ENCODE measurements at regions not wholly inside any gene's neighbourhood (a gene's known extent, or its start where the extent isn't known, plus 50 kb on each side); places are given as distances from the start of the nearest gene placed in this dataset.

GRCh38 chr10:8356283-8356682 lies 301.8 kb downstream of the GATA3 start:
- no peak overlapping the region for H3K27ac ChIP-seq (replicated peaks; ENCODE audit: low read length)
- H3K36me3 ChIP-seq (replicated peaks in 1 of 2; ENCODE audit: control insufficient read depth in 2 of 2, insufficient read depth in 2 of 2, low read length in 2 of 2), result no peaks in the 10 kb centered on the region
- no peak overlapping the region for H2BK15ac ChIP-seq (ENCODE audit: low read length)
- H4K91ac ChIP-seq (ENCODE audit: low read depth, low read length, poor library complexity), result no peak overlapping the region
- DNase-seq (ENCODE audit: low spot score), result no peak
- H3K4ac ChIP-seq (ENCODE audit: low read length), result no peak overlapping the region
- H3K14ac ChIP-seq (ENCODE audit: low read length), result no peak overlapping the region
- H4K8ac ChIP-seq (ENCODE audit: low read depth, low read length), result no peak overlapping the region
- no peaks in the 10 kb centered on the region for H3K27me3 ChIP-seq (ENCODE audit: control insufficient read depth in 3 of 3, insufficient read depth in 3 of 3, low read depth in 1 of 3, low read length in 3 of 3)
- no peak overlapping the region for H3K9ac ChIP-seq (ENCODE audit: low read depth, low read length, poor library complexity)
- H2BK120ac ChIP-seq (ENCODE audit: low read depth, low read length), result no peak overlapping the region
- no peak overlapping the region for H2AFZ ChIP-seq (ENCODE audit: low read length)
- H3K4me1 ChIP-seq (ENCODE audit: control insufficient read depth in 2 of 2, insufficient read depth in 1 of 2, low read depth in 1 of 2, low read length in 2 of 2), result peaks cover 0 to 10% of the 10 kb centered on the region in 2 donors
- 91 to 100% methylated on average over 1 of the region's 2 CpGs for WGBS, 2 donors (ENCODE audit: extremely low coverage in 2 of 2, insufficient read length in 2 of 2, insufficient replicate concordance in 1 of 2)
- H3K23ac ChIP-seq (ENCODE audit: low read depth, low read length, poor library complexity), result no peak overlapping the region
- H3K4me3 ChIP-seq (ENCODE audit: low read length in 2 of 2), result no peak overlapping the region
- H2BK5ac ChIP-seq (ENCODE audit: low read length), result no peak overlapping the region
- H3K79me1 ChIP-seq (ENCODE audit: low read depth, low read length), result no peaks in the 10 kb centered on the region
- no peak overlapping the region for H2BK12ac ChIP-seq (ENCODE audit: low read length)
- no peaks in the 10 kb centered on the region for H3K9me3 ChIP-seq (replicated peaks in 1 of 2; ENCODE audit: control insufficient read depth in 2 of 2, insufficient read depth in 1 of 2, low read depth in 1 of 2, low read length in 2 of 2)
- no peak overlapping the region for H3K18ac ChIP-seq (ENCODE audit: low read length)
- no peak overlapping the region for H3K4me2 ChIP-seq (ENCODE audit: insufficient read depth, low read length, poor library complexity, severe bottlenecking)
- H2AK5ac ChIP-seq (ENCODE audit: low read depth, low read length), result no peak overlapping the region

GRCh38 chr10:8359467-8359866 lies 305.0 kb downstream of the GATA3 start:
- Histone ChIP-seq H3K9me3 (replicated peaks in 1 of 2; ENCODE audit: control insufficient read depth in 2 of 2, insufficient read depth in 1 of 2, low read depth in 1 of 2, low read length in 2 of 2) (no peaks in the 10 kb centered on the region), H3K18ac (ENCODE audit: low read length) (no peak overlapping the region), H2AK5ac (ENCODE audit: low read depth, low read length) (no peak overlapping the region), H3K4me2 (ENCODE audit: insufficient read depth, low read length, poor library complexity, severe bottlenecking) (no peak overlapping the region), H2BK120ac (ENCODE audit: low read depth, low read length) (no peak overlapping the region), H3K4me3 (ENCODE audit: low read length in 2 of 2) (no peak overlapping the region), H3K4ac (ENCODE audit: low read length) (no peak overlapping the region), H3K4me1 (ENCODE audit: control insufficient read depth in 2 of 2, insufficient read depth in 1 of 2, low read depth in 1 of 2, low read length in 2 of 2) (peaks cover 0 to 2% of the 10 kb centered on the region in 2 donors), H3K79me1 (ENCODE audit: low read depth, low read length) (no peaks in the 10 kb centered on the region), H3K27ac (replicated peaks; ENCODE audit: low read length) (no peak overlapping the region), H3K14ac (ENCODE audit: low read length) (no peak overlapping the region), H4K91ac (ENCODE audit: low read depth, low read length, poor library complexity) (no peak overlapping the region), H3K9ac (ENCODE audit: low read depth, low read length, poor library complexity) (no peak overlapping the region), H3K36me3 (replicated peaks in 1 of 2; ENCODE audit: control insufficient read depth in 2 of 2, insufficient read depth in 2 of 2, low read length in 2 of 2) (no peaks in the 10 kb centered on the region), H2BK15ac (ENCODE audit: low read length) (no peak overlapping the region), H4K8ac (ENCODE audit: low read depth, low read length) (no peak overlapping the region), H3K23ac (ENCODE audit: low read depth, low read length, poor library complexity) (no peak overlapping the region), H3K27me3 (ENCODE audit: control insufficient read depth in 3 of 3, insufficient read depth in 3 of 3, low read depth in 1 of 3, low read length in 3 of 3) (no peaks in the 10 kb centered on the region), H2AFZ (ENCODE audit: low read length) (no peak overlapping the region), H2BK12ac (ENCODE audit: low read length) (no peak overlapping the region), H2BK5ac (ENCODE audit: low read length) (no peak overlapping the region)
- DNase-seq (ENCODE audit: low spot score), result no peak
- WGBS, 2 donors (ENCODE audit: extremely low coverage in 2 of 2, insufficient read length in 2 of 2, insufficient replicate concordance in 1 of 2), result no CpG with 5 or more reads among the region's 5 CpGs

- Histone ChIP-seq H3K79me1 (ENCODE audit: low read depth, low read length) (no peaks in the 10 kb centered on the region), H3K36me3 (replicated peaks in 1 of 2; ENCODE audit: control insufficient read depth in 2 of 2, insufficient read depth in 2 of 2, low read length in 2 of 2) (no peaks in the 10 kb centered on the region), H2AFZ (ENCODE audit: low read length) (no peak overlapping the region), H3K9ac (ENCODE audit: low read depth, low read length, poor library complexity) (no peak overlapping the region), H3K27me3 (ENCODE audit: control insufficient read depth in 3 of 3, insufficient read depth in 3 of 3, low read depth in 1 of 3, low read length in 3 of 3) (no peaks in the 10 kb centered on the region), H4K8ac (ENCODE audit: low read depth, low read length) (no peak overlapping the region), H3K27ac (replicated peaks; ENCODE audit: low read length) (no peak overlapping the region), H2BK5ac (ENCODE audit: low read length) (no peak overlapping the region), H3K4me2 (ENCODE audit: insufficient read depth, low read length, poor library complexity, severe bottlenecking) (no peak overlapping the region), H3K4ac (ENCODE audit: low read length) (no peak overlapping the region), H3K4me1 (ENCODE audit: control insufficient read depth in 2 of 2, insufficient read depth in 1 of 2, low read depth in 1 of 2, low read length in 2 of 2) (peaks cover 0 to 2% of the 10 kb centered on the region in 2 donors), H4K91ac (ENCODE audit: low read depth, low read length, poor library complexity) (no peak overlapping the region), H3K14ac (ENCODE audit: low read length) (no peak overlapping the region), H2BK120ac (ENCODE audit: low read depth, low read length) (no peak overlapping the region), H2AK5ac (ENCODE audit: low read depth, low read length) (no peak overlapping the region), H2BK15ac (ENCODE audit: low read length) (no peak overlapping the region), H2BK12ac (ENCODE audit: low read length) (no peak overlapping the region), H3K18ac (ENCODE audit: low read length) (no peak overlapping the region), H3K9me3 (replicated peaks in 1 of 2; ENCODE audit: control insufficient read depth in 2 of 2, insufficient read depth in 1 of 2, low read depth in 1 of 2, low read length in 2 of 2) (no peaks in the 10 kb centered on the region), H3K23ac (ENCODE audit: low read depth, low read length, poor library complexity) (no peak overlapping the region), H3K4me3 (ENCODE audit: low read length in 2 of 2) (no peak overlapping the region)
- WGBS, 2 donors (ENCODE audit: extremely low coverage in 2 of 2, insufficient read length in 2 of 2, insufficient replicate concordance in 1 of 2), result no CpG with 5 or more reads among the region's 7 CpGs
- no peak for DNase-seq (ENCODE audit: low spot score)
Observed at GRCh38 chr10:8360365-8360764, 305.9 kb downstream of the GATA3 start.

GRCh38 chr10:8360814-8361509 lies 306.5 kb downstream of the GATA3 start:
- no peak for DNase-seq (ENCODE audit: low spot score)
- Histone ChIP-seq H3K79me1 (ENCODE audit: low read depth, low read length) (no peaks in the 10 kb centered on the region), H3K4me3 (ENCODE audit: low read length in 2 of 2) (no peak overlapping the region), H3K18ac (ENCODE audit: low read length) (no peak overlapping the region), H2BK12ac (ENCODE audit: low read length) (no peak overlapping the region), H3K27ac (replicated peaks; ENCODE audit: low read length) (no peak overlapping the region), H3K9me3 (replicated peaks in 1 of 2; ENCODE audit: control insufficient read depth in 2 of 2, insufficient read depth in 1 of 2, low read depth in 1 of 2, low read length in 2 of 2) (no peaks in the 10 kb centered on the region), H3K4me2 (ENCODE audit: insufficient read depth, low read length, poor library complexity, severe bottlenecking) (no peak overlapping the region), H3K4me1 (ENCODE audit: control insufficient read depth in 2 of 2, insufficient read depth in 1 of 2, low read depth in 1 of 2, low read length in 2 of 2) (peaks cover 0 to 2% of the 10 kb centered on the region in 2 donors), H2BK15ac (ENCODE audit: low read length) (no peak overlapping the region), H2BK120ac (ENCODE audit: low read depth, low read length) (no peak overlapping the region), H4K8ac (ENCODE audit: low read depth, low read length) (no peak overlapping the region), H3K4ac (ENCODE audit: low read length) (no peak overlapping the region), H3K27me3 (ENCODE audit: control insufficient read depth in 3 of 3, insufficient read depth in 3 of 3, low read depth in 1 of 3, low read length in 3 of 3) (no peaks in the 10 kb centered on the region), H4K91ac (ENCODE audit: low read depth, low read length, poor library complexity) (no peak overlapping the region), H2AFZ (ENCODE audit: low read length) (no peak overlapping the region), H3K9ac (ENCODE audit: low read depth, low read length, poor library complexity) (no peak overlapping the region), H2AK5ac (ENCODE audit: low read depth, low read length) (no peak overlapping the region), H2BK5ac (ENCODE audit: low read length) (no peak overlapping the region), H3K14ac (ENCODE audit: low read length) (no peak overlapping the region), H3K36me3 (replicated peaks in 1 of 2; ENCODE audit: control insufficient read depth in 2 of 2, insufficient read depth in 2 of 2, low read length in 2 of 2) (no peaks in the 10 kb centered on the region), H3K23ac (ENCODE audit: low read depth, low read length, poor library complexity) (no peak overlapping the region)
- no CpG with 5 or more reads among the region's 2 CpGs for WGBS, 2 donors (ENCODE audit: extremely low coverage in 2 of 2, insufficient read length in 2 of 2, insufficient replicate concordance in 1 of 2)

Measured in neuronal stem cell (in vitro differentiated cells).